Transverse colon (tissue), 4 donors: ENCODE measurements at regions not wholly inside any gene's neighbourhood (a gene's known extent, or its start where the extent isn't known, plus 50 kb on each side); places are given as distances from the start of the nearest gene placed in this dataset.

Source experiments
- DNase-seq: peaks from one replicate; pipeline ENCODE4 v3.0.0-alpha.2; 2019
- H3K27ac ChIP-seq, 4 donors: fragments of 200-600 bp; sonication (generic); 2 replicates each; pipeline ENCODE4 v1.5.1; 2016 to 2018; ENCODE audit warnings: inconsistent platforms in 4 of 4
- H3K27me3 ChIP-seq: fragments of 200-600 bp; sonication (generic); 2 replicates; pipeline ENCODE4 v1.5.1; 2017; ENCODE audit warnings: inconsistent platforms
- H3K36me3 ChIP-seq, 4 donors: fragments of 200-600 bp; sonication (generic); 2 replicates each; pipeline ENCODE4 v1.5.1; 2017 to 2019; ENCODE audit warnings: inconsistent platforms in 4 of 4
- H3K4me1 ChIP-seq, 4 donors: fragments of 200-600 bp; sonication (generic); 2 replicates each; pipeline ENCODE4 v1.5.1; 2017 to 2020; ENCODE audit warnings: inconsistent platforms in 4 of 4
- H3K4me3 ChIP-seq, 4 donors: fragments of 200-600 bp; sonication (generic); 1 replicate in 1 of 4; 2 replicates in 3 of 4; pipeline versions ENCODE4 v1.5.1 to v1.6.1; 2017 to 2019; ENCODE audit warnings: inconsistent platforms in 4 of 4
- H3K9me3 ChIP-seq, 2 donors: fragments of 200-600 bp; sonication (generic); 2 replicates each; pipeline ENCODE4 v1.5.1; 2017 to 2019; ENCODE audit warnings: inconsistent platforms in 2 of 2
- EP300 ChIP-seq: sonication (generic); formaldehyde crosslinking; IDR thresholded peaks from one replicate; pipeline ENCODE4 v1.6.1; 2017; ENCODE audit warnings: antibody characterized with exemption, low read depth
- POLR2A ChIP-seq: fragments of 450-650 bp; IDR thresholded peaks from one replicate; pipeline ENCODE4 v1.6.1; 2016; ENCODE audit warnings: antibody characterized with exemption, mild to moderate bottlenecking, moderate library complexity
- POLR2AphosphoS5 ChIP-seq, 3 donors: sonication (generic); formaldehyde crosslinking; IDR thresholded peaks; one replicate each; pipeline ENCODE4 v1.6.1; 2016; ENCODE audit warnings: antibody characterized with exemption in 3 of 3
- WGBS, 2 donors: methylation state at CpG; one replicate each; pipeline ENCODE4 v1.1.5; 2018; ENCODE audit warnings: low coverage in 1 of 2; 5-methylcytosine and 5-hydroxymethylcytosine counted together
- in situ Hi-C, 4 donors: fragments of 200-750 bp; cut with MboI; loops; one replicate each; pipeline versions ENCODE4 v1.15.0 to v1.15.1; 2017; ENCODE audit warnings: low sequenced_read_pairs in 3 of 4, low pct_ligation_motif_present in 1 of 4, low pct_unique_long_range_greater_than_20kb in 1 of 4
- intact Hi-C: fragments of 100-400 bp; cut with DNase I; formaldehyde crosslinking; loops from one replicate; pipeline ENCODE4 v1.15.1; 2023; ENCODE audit warnings: low total_unique reads
- TF ChIP-seq, protein P1 (sequence below), 5 experiments: fragments of 200-600 bp in 3 of 5; fragments of 450-650 bp in 2 of 5; sonication (generic) in 3 of 5; IDR thresholded peaks; 1 replicate in 2 of 5; 2 replicates in 3 of 5; pipeline ENCODE4 v1.5.1; 2016 to 2017; ENCODE audit warnings: antibody characterized with exemption in 5 of 5, inconsistent platforms in 3 of 5, mild to moderate bottlenecking in 2 of 5, moderate library complexity in 1 of 5

DNA sequence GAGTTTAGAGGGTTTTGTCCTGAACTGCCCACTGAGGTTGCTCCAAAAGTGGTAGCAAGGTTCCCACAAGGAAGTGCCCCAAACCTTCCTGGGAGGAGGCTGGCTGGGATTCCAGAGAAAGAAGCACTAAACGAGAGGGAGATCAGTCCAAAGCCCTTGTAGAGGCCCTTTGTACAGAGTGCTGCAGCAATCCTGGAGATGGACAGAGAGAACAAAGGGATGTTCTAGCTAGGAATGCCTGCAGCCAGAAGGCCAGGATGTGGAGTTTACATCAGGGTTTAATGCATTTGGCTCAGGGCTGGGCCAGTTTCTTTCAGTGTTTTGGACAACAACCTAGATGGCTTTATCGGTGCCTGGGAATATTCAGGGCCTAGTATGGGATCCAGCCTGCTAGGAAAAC, 2155.1 kb upstream of the AGA start:
- Histone ChIP-seq H3K4me3 (no peak overlapping the region), H3K27me3 (no peaks in the 10 kb centered on the region), H3K27ac (no peak overlapping the region), H3K4me1 (no peaks in the 10 kb centered on the region), H3K9me3 (no peaks in the 10 kb centered on the region), H3K36me3 (no peaks in the 10 kb centered on the region)
- no peak for DNase-seq
- WGBS, 2 donors, result 0 to 48% methylated on average over 2 of the region's 2 CpGs
- in situ Hi-C loops, result no loop called here
- intact Hi-C loops, result no loop called here
- TF ChIP-seq EP300 (no peak), POLR2AphosphoS5 (IDR thresholded peaks at IDR 0.05) (no peak), POLR2A (no peak)
- TF ChIP-seq, protein P1, sequence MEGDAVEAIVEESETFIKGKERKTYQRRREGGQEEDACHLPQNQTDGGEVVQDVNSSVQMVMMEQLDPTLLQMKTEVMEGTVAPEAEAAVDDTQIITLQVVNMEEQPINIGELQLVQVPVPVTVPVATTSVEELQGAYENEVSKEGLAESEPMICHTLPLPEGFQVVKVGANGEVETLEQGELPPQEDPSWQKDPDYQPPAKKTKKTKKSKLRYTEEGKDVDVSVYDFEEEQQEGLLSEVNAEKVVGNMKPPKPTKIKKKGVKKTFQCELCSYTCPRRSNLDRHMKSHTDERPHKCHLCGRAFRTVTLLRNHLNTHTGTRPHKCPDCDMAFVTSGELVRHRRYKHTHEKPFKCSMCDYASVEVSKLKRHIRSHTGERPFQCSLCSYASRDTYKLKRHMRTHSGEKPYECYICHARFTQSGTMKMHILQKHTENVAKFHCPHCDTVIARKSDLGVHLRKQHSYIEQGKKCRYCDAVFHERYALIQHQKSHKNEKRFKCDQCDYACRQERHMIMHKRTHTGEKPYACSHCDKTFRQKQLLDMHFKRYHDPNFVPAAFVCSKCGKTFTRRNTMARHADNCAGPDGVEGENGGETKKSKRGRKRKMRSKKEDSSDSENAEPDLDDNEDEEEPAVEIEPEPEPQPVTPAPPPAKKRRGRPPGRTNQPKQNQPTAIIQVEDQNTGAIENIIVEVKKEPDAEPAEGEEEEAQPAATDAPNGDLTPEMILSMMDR (IDR thresholded peaks at IDR 0.05), result no peak

DNA sequence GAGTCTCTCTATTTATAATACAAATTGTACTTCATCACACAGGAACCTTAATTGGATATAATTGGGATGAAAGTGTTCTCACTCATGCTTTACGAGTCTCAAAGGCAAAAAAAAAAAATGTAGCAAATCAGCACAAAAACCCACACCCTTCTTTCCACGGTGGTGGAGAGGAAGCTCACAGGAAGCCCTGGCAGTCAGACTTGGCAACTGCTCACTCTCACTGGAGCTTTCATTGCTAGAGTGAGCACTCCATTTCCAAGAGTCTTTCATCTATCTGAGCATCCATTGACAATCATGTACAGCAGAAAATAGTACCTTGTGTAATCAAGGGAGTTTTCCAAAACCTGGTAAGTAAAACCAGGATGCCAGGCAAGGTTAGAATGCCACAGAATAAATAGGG, 2159.4 kb upstream of the AGA start:
- Histone ChIP-seq H3K27ac (no peak overlapping the region), H3K4me1 (no peaks in the 10 kb centered on the region), H3K27me3 (no peaks in the 10 kb centered on the region), H3K36me3 (no peaks in the 10 kb centered on the region), H3K4me3 (no peak overlapping the region), H3K9me3 (no peaks in the 10 kb centered on the region)
- TF ChIP-seq EP300 (no peak), POLR2A (no peak), POLR2AphosphoS5 (IDR thresholded peaks at IDR 0.05) (no peak)
- TF ChIP-seq, protein P1 (IDR thresholded peaks at IDR 0.05), result no peak
- 18 to 28% methylated on average over 2 of the region's 2 CpGs for WGBS, 2 donors
- in situ Hi-C loops (no loop called here), intact Hi-C loops (no loop called here)
- no peak for DNase-seq

DNA sequence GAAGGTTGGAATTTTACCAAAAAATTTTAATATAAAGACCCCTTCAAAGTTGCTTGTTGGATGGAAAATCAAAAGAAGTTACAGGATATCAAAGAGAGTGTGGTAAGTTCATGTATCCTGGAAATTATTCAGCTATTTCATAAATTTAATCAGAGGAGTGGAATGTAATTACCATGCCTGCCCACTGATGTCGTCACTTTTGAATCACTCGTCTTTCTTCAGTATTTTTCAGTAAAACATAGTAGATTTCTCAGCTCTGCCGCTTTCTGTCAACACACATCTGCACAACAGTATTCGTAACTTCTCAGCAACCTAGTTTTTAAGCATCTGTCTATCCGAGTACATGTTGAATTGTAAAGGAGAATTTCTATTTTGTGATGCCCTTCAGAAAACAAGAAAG, 2163.0 kb upstream of the AGA start:
- in situ Hi-C loops (no loop called here), intact Hi-C loops (loop anchor here (5.0 kb wide), 1 partner anchor 1532 kb away; no protein-coding TSS in a partner anchor)
- Histone ChIP-seq H3K36me3 (no peaks in the 10 kb centered on the region), H3K27me3 (no peaks in the 10 kb centered on the region), H3K4me3 (no peak overlapping the region), H3K9me3 (no peaks in the 10 kb centered on the region), H3K27ac (no peak overlapping the region), H3K4me1 (no peaks in the 10 kb centered on the region)
- 70 to 74% methylated on average over 5 of the region's 5 CpGs for WGBS, 2 donors
- no peak for DNase-seq
- no peak for TF ChIP-seq POLR2AphosphoS5 (IDR thresholded peaks at IDR 0.05)

DNA sequence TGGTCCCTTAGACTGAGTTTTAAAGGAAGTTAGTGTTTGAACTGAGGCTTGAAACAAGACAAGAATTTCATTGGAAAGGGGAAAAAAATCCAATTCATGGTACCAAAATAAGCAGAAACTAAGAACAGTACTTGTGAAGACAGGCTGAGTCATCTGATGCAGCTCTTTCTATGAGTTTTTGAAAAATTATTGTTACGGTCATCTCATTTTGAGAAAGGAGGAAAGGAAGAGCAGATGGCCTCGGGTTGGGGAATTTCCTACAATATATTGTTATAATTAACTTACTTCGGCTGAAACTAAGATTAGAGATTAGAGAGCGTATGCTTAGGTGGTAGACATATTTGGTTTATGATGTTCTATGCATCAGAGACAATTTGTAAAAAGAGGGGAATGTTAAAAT, 2164.8 kb upstream of the AGA start:
- in situ Hi-C loops, result no loop called here
- intact Hi-C loops, result loop anchor here (5.0 kb wide), 1 partner anchor 1530 kb away; no protein-coding TSS in a partner anchor
- no peaks in the 10 kb centered on the region for H3K27me3 ChIP-seq
- H3K4me1 ChIP-seq, result no peaks in the 10 kb centered on the region
- no peaks in the 10 kb centered on the region for H3K9me3 ChIP-seq
- WGBS, 2 donors, result 59 to 79% methylated on average over 4 of the region's 4 CpGs
- no peaks in the 10 kb centered on the region for H3K36me3 ChIP-seq
- TF ChIP-seq EP300 (no peak), POLR2A (no peak), POLR2AphosphoS5 (IDR thresholded peaks at IDR 0.05) (no peak)
- TF ChIP-seq, protein P1 (IDR thresholded peaks at IDR 0.05), result no peak
- DNase-seq, result no peak
- no peak overlapping the region for H3K4me3 ChIP-seq
- no peak overlapping the region for H3K27ac ChIP-seq

DNA sequence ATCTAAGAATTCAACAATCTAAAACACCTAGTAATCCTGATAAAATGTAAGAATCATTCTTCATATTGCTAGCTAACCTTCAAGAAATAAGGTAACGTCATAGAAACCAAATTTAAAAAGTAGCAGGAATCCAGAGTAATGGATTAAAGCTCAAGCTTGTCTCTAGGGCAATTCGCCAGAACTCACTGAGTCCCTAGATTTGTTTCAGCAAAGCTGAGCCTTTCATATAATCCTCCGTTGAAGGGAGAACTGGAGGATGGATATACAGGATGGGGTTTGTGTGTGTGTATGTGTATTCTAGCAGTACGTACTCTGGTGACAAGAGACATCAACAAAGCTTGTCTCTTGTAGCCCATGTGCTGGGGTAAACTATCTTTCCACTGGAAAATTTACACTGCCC, 2173.5 kb upstream of the AGA start:
- H3K4me1 ChIP-seq, result no peaks in the 10 kb centered on the region
- TF ChIP-seq POLR2A, result no peak
- TF ChIP-seq, protein P1 (IDR thresholded peaks at IDR 0.05), result no peak
- TF ChIP-seq POLR2AphosphoS5 (IDR thresholded peaks at IDR 0.05), result no peak
- TF ChIP-seq EP300, result no peak
- H3K9me3 ChIP-seq, result no peaks in the 10 kb centered on the region
- H3K27me3 ChIP-seq, result no peaks in the 10 kb centered on the region
- WGBS, 2 donors, result 50 to 60% methylated on average over 3 to 4 of the region's 4 CpGs
- no peak overlapping the region for H3K27ac ChIP-seq
- DNase-seq, result no peak
- in situ Hi-C loops (no loop called here), intact Hi-C loops (no loop called here)
- H3K36me3 ChIP-seq, result no peaks in the 10 kb centered on the region
- H3K4me3 ChIP-seq, result no peak overlapping the region
